Colonic mucosa (tissue), 4 donors: ENCODE measurements at regions not wholly inside any gene's neighbourhood (a gene's known extent, or its start where the extent isn't known, plus 50 kb on each side); places are given as distances from the start of the nearest gene placed in this dataset.

ENCODE experiments used
- DNase-seq: peaks from one replicate; pipeline ENCODE4 v3.0.0-alpha.2; 2020
- H3K27ac ChIP-seq: fragments of 200-600 bp; one replicate; pipeline ENCODE4 v1.8.0; 2021
- H3K27me3 ChIP-seq: fragments of 200-600 bp; one replicate; pipeline ENCODE4 v1.8.0; 2021
- H3K36me3 ChIP-seq: fragments of 200-600 bp; one replicate; pipeline ENCODE4 v1.8.0; 2021
- H3K4me1 ChIP-seq: fragments of 200-600 bp; one replicate; pipeline ENCODE4 v1.8.0; 2021; ENCODE audit warnings: mild to moderate bottlenecking
- H3K4me3 ChIP-seq: fragments of 200-600 bp; one replicate; pipeline ENCODE4 v1.8.0; 2021
- H3K9ac ChIP-seq, 2 donors: one replicate each; pipeline ENCODE4 v1.7.0; 2013; ENCODE audit warnings: control low read depth in 2 of 2, low read depth in 2 of 2, low read length in 2 of 2
- H3K9me3 ChIP-seq: fragments of 200-600 bp; one replicate; pipeline ENCODE4 v1.8.0; 2021
- CTCF ChIP-seq: fragments of 200-600 bp; IDR thresholded peaks from one replicate; pipeline ENCODE4 v1.8.0; 2022; ENCODE audit warnings: antibody characterized with exemption, mild to moderate bottlenecking
- intact Hi-C: fragments of 100-400 bp; cut with DNase I; formaldehyde crosslinking; loops from one replicate; pipeline ENCODE4 v1.14.1; 2022
- donor health status: healthy.
- donor health status: DM: no; HTN: no; CAD: no.
- donor health status: DM: no; HTN: no; CAD: no.

GRCh38 chr10:21431799-21432198 is 93.7 kb downstream of the SKIDA1 start:
- Histone ChIP-seq H3K9ac (no peak overlapping the region), H3K27ac (no peak overlapping the region), H3K27me3 (no peaks in the 10 kb centered on the region), H3K4me1 (no peaks in the 10 kb centered on the region), H3K9me3 (no peaks in the 10 kb centered on the region), H3K4me3 (no peak overlapping the region), H3K36me3 (no peaks in the 10 kb centered on the region)
- intact Hi-C loops, result no loop called here
- no peak for TF ChIP-seq CTCF
- no peak for DNase-seq

GRCh38 chr10:21427804-21428481 is 97.5 kb downstream of the SKIDA1 start:
- H3K9ac ChIP-seq, result no peak overlapping the region
- intact Hi-C loops, result no loop called here
- TF ChIP-seq CTCF, result no peak
- H3K4me3 ChIP-seq, result no peak overlapping the region
- H3K9me3 ChIP-seq, result no peaks in the 10 kb centered on the region
- no peak for DNase-seq
- H3K27ac ChIP-seq, result no peak overlapping the region
- no peaks in the 10 kb centered on the region for H3K36me3 ChIP-seq
- no peaks in the 10 kb centered on the region for H3K4me1 ChIP-seq
- H3K27me3 ChIP-seq, result no peaks in the 10 kb centered on the region

GRCh38 chr10:21424459-21424861 is 101.0 kb downstream of the SKIDA1 start:
- Histone ChIP-seq H3K9me3 (no peaks in the 10 kb centered on the region), H3K27ac (no peak overlapping the region), H3K27me3 (no peaks in the 10 kb centered on the region), H3K4me3 (no peak overlapping the region), H3K36me3 (no peaks in the 10 kb centered on the region), H3K4me1 (no peaks in the 10 kb centered on the region), H3K9ac (no peak overlapping the region)
- no peak for DNase-seq
- TF ChIP-seq CTCF, result no peak
- intact Hi-C loops, result no loop called here

- H3K9ac ChIP-seq, result no peak overlapping the region
- H3K36me3 ChIP-seq, result no peaks in the 10 kb centered on the region
- no peak overlapping the region for H3K4me3 ChIP-seq
- H3K4me1 ChIP-seq, result no peaks in the 10 kb centered on the region
- no peak for DNase-seq
- no peak for TF ChIP-seq CTCF
- intact Hi-C loops, result no loop called here
- no peaks in the 10 kb centered on the region for H3K9me3 ChIP-seq
- H3K27ac ChIP-seq, result no peak overlapping the region
- no peaks in the 10 kb centered on the region for H3K27me3 ChIP-seq
Measured at GRCh38 chr10:21423850-21424249, 101.6 kb downstream of the SKIDA1 start.

- no peak overlapping the region for H3K27ac ChIP-seq
- no peak for TF ChIP-seq CTCF
- no peak overlapping the region for H3K9ac ChIP-seq
- intact Hi-C loops, result no loop called here
- no peak overlapping the region for H3K4me3 ChIP-seq
- no peaks in the 10 kb centered on the region for H3K9me3 ChIP-seq
- DNase-seq, result no peak
- no peaks in the 10 kb centered on the region for H3K36me3 ChIP-seq
- H3K27me3 ChIP-seq, result no peaks in the 10 kb centered on the region
- no peaks in the 10 kb centered on the region for H3K4me1 ChIP-seq
Measured at GRCh38 chr10:21423338-21423737, 102.1 kb downstream of the SKIDA1 start.
